Liver (tissue), 8 donors: ENCODE measurements at regions not wholly inside any gene's neighbourhood (a gene's known extent, or its start where the extent isn't known, plus 50 kb on each side); places are given as distances from the start of the nearest gene placed in this dataset.

ENCODE experiments used
- DNase-seq: peaks from one replicate; pipeline ENCODE4 v3.0.0-alpha.2; 2017; ENCODE audit warnings: low spot score
- H3K27ac ChIP-seq, 2 donors: one replicate each; pipeline ENCODE4 v1.7.0; 2013; ENCODE audit warnings: inconsistent platforms in 2 of 2, low read length in 2 of 2, control low read depth in 1 of 2, low read depth in 1 of 2, mild to moderate bottlenecking in 1 of 2
- H3K27me3 ChIP-seq, 4 donors: one replicate each; pipeline versions ENCODE4 v1.6.1 to v1.7.0; 2013; ENCODE audit warnings: low read length in 3 of 4, inconsistent platforms in 1 of 4, mild to moderate bottlenecking in 1 of 4, moderate library complexity in 1 of 4; ENCODE audit not compliant: control insufficient read depth in 4 of 4, insufficient read depth in 4 of 4
- H3K36me3 ChIP-seq, 4 donors: one replicate each; pipeline versions ENCODE4 v1.6.1 to v1.7.0; 2013; ENCODE audit warnings: low read length in 3 of 4, mild to moderate bottlenecking in 3 of 4, low read depth in 1 of 4, moderate library complexity in 1 of 4; ENCODE audit not compliant: control insufficient read depth in 4 of 4, insufficient read depth in 3 of 4
- H3K4me1 ChIP-seq, 4 donors: one replicate each; pipeline versions ENCODE4 v1.6.1 to v1.7.0; 2013; ENCODE audit warnings: low read length in 3 of 4, mild to moderate bottlenecking in 3 of 4, moderate library complexity in 1 of 4; ENCODE audit not compliant: control insufficient read depth in 4 of 4, insufficient read depth in 4 of 4
- H3K4me3 ChIP-seq, 3 donors: one replicate each; pipeline versions ENCODE4 v1.6.1 to v1.7.0; 2013; ENCODE audit warnings: low read length in 3 of 3, control low read depth in 1 of 3, low read depth in 1 of 3, mild to moderate bottlenecking in 1 of 3
- H3K9ac ChIP-seq, 2 donors: one replicate each; pipeline ENCODE4 v1.7.0; 2013; ENCODE audit warnings: low read length in 2 of 2, mild to moderate bottlenecking in 2 of 2, moderate library complexity in 2 of 2, control low read depth in 1 of 2, low read depth in 1 of 2
- H3K9me3 ChIP-seq, 4 donors: one replicate each; pipeline versions ENCODE4 v1.6.1 to v1.7.0; 2013; ENCODE audit warnings: low read length in 3 of 4; ENCODE audit not compliant: control insufficient read depth in 4 of 4
- ATF3 ChIP-seq: IDR thresholded peaks from 2 replicates; pipeline ENCODE4 v1.6.1; 2016; ENCODE audit warnings: antibody characterized with exemption
- CTCF ChIP-seq: fragments of 150-350 bp; IDR thresholded peaks from 2 replicates; pipeline ENCODE4 v1.5.1; 2017; ENCODE audit warnings: improper control_type of control experiment, low read depth, low read length; ENCODE audit not compliant: missing input control
- EGR1 ChIP-seq, 2 donors: IDR thresholded peaks; 2 replicates each; pipeline ENCODE4 v1.6.1; 2016 to 2018; ENCODE audit warnings: antibody characterized with exemption in 2 of 2, low read depth in 2 of 2
- FOXA1 ChIP-seq: IDR thresholded peaks from 2 replicates; pipeline ENCODE4 v1.6.1; 2016; ENCODE audit warnings: antibody characterized with exemption
- FOXA2 ChIP-seq: IDR thresholded peaks from 2 replicates; pipeline ENCODE4 v1.6.1; 2016; ENCODE audit warnings: antibody characterized with exemption
- GABPA ChIP-seq, 2 donors: IDR thresholded peaks in 1 of 2; conservative IDR thresholded peaks in 1 of 2; 2 replicates each; pipeline ENCODE4 v1.6.1; 2016; ENCODE audit warnings: antibody characterized with exemption in 2 of 2, mild to moderate bottlenecking in 1 of 2, moderate library complexity in 1 of 2
- HNF4A ChIP-seq, 2 donors: conservative IDR thresholded peaks; 2 replicates each; pipeline ENCODE4 v1.6.1; 2016; ENCODE audit warnings: antibody characterized with exemption in 2 of 2, mild to moderate bottlenecking in 2 of 2
- HNF4G ChIP-seq: IDR thresholded peaks from 2 replicates; pipeline ENCODE4 v1.6.1; 2016; ENCODE audit warnings: antibody characterized with exemption
- JUND ChIP-seq, 2 donors: IDR thresholded peaks; 2 replicates each; pipeline ENCODE4 v1.6.1; 2016; ENCODE audit warnings: antibody characterized with exemption in 2 of 2
- MAX ChIP-seq: IDR thresholded peaks from 2 replicates; pipeline ENCODE4 v1.6.1; 2016; ENCODE audit warnings: antibody characterized with exemption
- NR2F2 ChIP-seq: IDR thresholded peaks from 2 replicates; pipeline ENCODE4 v1.6.1; 2016; ENCODE audit warnings: antibody characterized with exemption
- RAD21 ChIP-seq, 2 donors: IDR thresholded peaks; 2 replicates each; pipeline ENCODE4 v1.6.1; 2016; ENCODE audit warnings: antibody characterized with exemption in 2 of 2, mild to moderate bottlenecking in 2 of 2
- RXRA ChIP-seq, 2 donors: IDR thresholded peaks; 2 replicates each; pipeline ENCODE4 v1.6.1; 2017 to 2018; ENCODE audit warnings: antibody characterized with exemption in 2 of 2, mild to moderate bottlenecking in 1 of 2
- SP1 ChIP-seq: IDR thresholded peaks from 2 replicates; pipeline ENCODE4 v1.6.1; 2018; ENCODE audit warnings: antibody characterized with exemption, mild to moderate bottlenecking
- TAF1 ChIP-seq: conservative IDR thresholded peaks from 2 replicates; pipeline ENCODE4 v1.6.1; 2016; ENCODE audit warnings: antibody characterized with exemption, mild to moderate bottlenecking
- YY1 ChIP-seq: IDR thresholded peaks from 2 replicates; pipeline ENCODE4 v1.6.1; 2016; ENCODE audit warnings: antibody characterized with exemption, mild to moderate bottlenecking
- ZBTB33 ChIP-seq: IDR thresholded peaks from 2 replicates; pipeline ENCODE4 v1.6.1; 2016; ENCODE audit warnings: antibody characterized with exemption
- WGBS: extraction: QIAGEN DNeasy Blood & Tissue Kit; methylation state at CpG from one replicate; pipeline ENCODE4 v1.1.7; 2013; 5-methylcytosine and 5-hydroxymethylcytosine counted together
- TF ChIP-seq, protein P1 (sequence below): IDR thresholded peaks from 2 replicates; pipeline ENCODE4 v1.6.1; 2016; ENCODE audit warnings: antibody characterized with exemption, mild to moderate bottlenecking
- donor health status: healthy.
- donor health status: healthy.
- donor health status: healthy.
- donor health status: healthy.
- donor health status: healthy.

DNA sequence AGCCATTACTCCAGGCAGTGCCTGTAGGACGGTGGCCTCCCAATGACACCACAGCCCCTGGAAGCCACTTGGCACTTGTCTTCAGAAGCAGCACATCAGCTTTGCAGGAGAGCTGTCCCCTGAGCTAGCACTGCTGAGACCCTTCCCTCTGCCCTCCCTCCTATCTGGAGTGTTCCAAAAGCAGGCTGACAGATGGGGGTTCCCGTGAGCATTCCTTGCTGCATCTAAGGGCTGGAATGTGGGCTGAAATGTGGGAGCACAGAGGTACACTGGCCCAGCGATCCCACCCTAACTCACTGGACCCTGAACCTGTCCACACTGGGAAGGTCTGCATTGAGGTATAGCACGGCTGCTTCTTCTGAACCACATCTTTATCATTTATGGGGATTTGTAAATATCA lies 230.1 kb downstream of the ANAPC1 start:
- 93% methylated on average over 4 of the region's 4 CpGs for whole genome bisulfite sequencing
- Histone ChIP-seq H3K36me3 (no peaks in the 10 kb centered on the region), H3K9me3 (no peaks in the 10 kb centered on the region), H3K9ac (no peak overlapping the region), H3K4me3 (no peak overlapping the region), H3K4me1 (peaks cover 0 to under 1% (median 0%) of the 10 kb centered on the region in 4 donors), H3K27ac (no peak overlapping the region), H3K27me3 (no peaks in the 10 kb centered on the region)
- TF ChIP-seq ATF3 (no peak), NR2F2 (no peak), RAD21 (IDR thresholded peaks at IDR 0.05) (no peak), ZBTB33 (no peak), RXRA (IDR thresholded peaks at IDR 0.05) (no peak), YY1 (no peak), HNF4A (conservative IDR thresholded peaks at IDR 0.05) (no peak), GABPA (IDR thresholded peaks at IDR 0.05 in 1 of 2, conservative IDR thresholded peaks at IDR 0.05 in 1 of 2) (no peak), FOXA2 (no peak), SP1 (no peak), EGR1 (IDR thresholded peaks at IDR 0.05; ENCODE audit: low read depth in 2 of 2) (no peak), TAF1 (no peak), CTCF (no peak), HNF4G (no peak), JUND (IDR thresholded peaks at IDR 0.05) (no peak), FOXA1 (no peak), MAX (no peak)
- TF ChIP-seq, protein P1, sequence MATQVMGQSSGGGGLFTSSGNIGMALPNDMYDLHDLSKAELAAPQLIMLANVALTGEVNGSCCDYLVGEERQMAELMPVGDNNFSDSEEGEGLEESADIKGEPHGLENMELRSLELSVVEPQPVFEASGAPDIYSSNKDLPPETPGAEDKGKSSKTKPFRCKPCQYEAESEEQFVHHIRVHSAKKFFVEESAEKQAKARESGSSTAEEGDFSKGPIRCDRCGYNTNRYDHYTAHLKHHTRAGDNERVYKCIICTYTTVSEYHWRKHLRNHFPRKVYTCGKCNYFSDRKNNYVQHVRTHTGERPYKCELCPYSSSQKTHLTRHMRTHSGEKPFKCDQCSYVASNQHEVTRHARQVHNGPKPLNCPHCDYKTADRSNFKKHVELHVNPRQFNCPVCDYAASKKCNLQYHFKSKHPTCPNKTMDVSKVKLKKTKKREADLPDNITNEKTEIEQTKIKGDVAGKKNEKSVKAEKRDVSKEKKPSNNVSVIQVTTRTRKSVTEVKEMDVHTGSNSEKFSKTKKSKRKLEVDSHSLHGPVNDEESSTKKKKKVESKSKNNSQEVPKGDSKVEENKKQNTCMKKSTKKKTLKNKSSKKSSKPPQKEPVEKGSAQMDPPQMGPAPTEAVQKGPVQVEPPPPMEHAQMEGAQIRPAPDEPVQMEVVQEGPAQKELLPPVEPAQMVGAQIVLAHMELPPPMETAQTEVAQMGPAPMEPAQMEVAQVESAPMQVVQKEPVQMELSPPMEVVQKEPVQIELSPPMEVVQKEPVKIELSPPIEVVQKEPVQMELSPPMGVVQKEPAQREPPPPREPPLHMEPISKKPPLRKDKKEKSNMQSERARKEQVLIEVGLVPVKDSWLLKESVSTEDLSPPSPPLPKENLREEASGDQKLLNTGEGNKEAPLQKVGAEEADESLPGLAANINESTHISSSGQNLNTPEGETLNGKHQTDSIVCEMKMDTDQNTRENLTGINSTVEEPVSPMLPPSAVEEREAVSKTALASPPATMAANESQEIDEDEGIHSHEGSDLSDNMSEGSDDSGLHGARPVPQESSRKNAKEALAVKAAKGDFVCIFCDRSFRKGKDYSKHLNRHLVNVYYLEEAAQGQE = no peak
- peak; percentile 13 for DNase-seq
